Smooth muscle cell (in vitro differentiated cells): ENCODE measurements at regions not wholly inside any gene's neighbourhood (a gene's known extent, or its start where the extent isn't known, plus 50 kb on each side); places are given as distances from the start of the nearest gene placed in this dataset.
"Not testable (repeated sequence)": the region's sequence is repeated elsewhere in the genome, so short reads cannot be mapped to it uniquely, and the experiment has no call there.

Experiments used
- DNase-seq: peaks from one replicate; lab custom pipeline; 2025; ENCODE audit not compliant: unreplicated experiment; lab: John Stamatoyannopoulos, UW
- H2AFZ ChIP-seq: fragments of 200-600 bp; sonication (generic); 2 replicates; pipeline ENCODE4 v1.6.0; 2016; ENCODE audit warnings: antibody characterized with exemption, low read depth, mild to moderate bottlenecking
- H3F3A ChIP-seq: fragments of 200-600 bp; sonication (generic); 2 replicates; pipeline ENCODE4 v1.6.0; 2017; ENCODE audit warnings: antibody characterized with exemption, low read depth
- H3K27ac ChIP-seq: fragments of 200-600 bp; sonication (generic); 2 replicates; pipeline ENCODE4 v1.5.1; 2016; ENCODE audit warnings: low read depth, mild to moderate bottlenecking
- H3K27me3 ChIP-seq: fragments of 200-600 bp; sonication (generic); 2 replicates; pipeline ENCODE4 v1.6.1; 2016; ENCODE audit warnings: low read depth, mild to moderate bottlenecking
- H3K36me3 ChIP-seq: fragments of 200-600 bp; sonication (generic); 2 replicates; pipeline ENCODE4 v1.5.1; 2016; ENCODE audit warnings: low read depth
- H3K4me1 ChIP-seq: fragments of 200-600 bp; sonication (generic); 2 replicates; pipeline ENCODE4 v1.5.1; 2016; ENCODE audit warnings: low read depth
- H3K4me2 ChIP-seq: fragments of 200-600 bp; sonication (generic); 2 replicates; pipeline ENCODE4 v1.6.0; 2016; ENCODE audit warnings: mild to moderate bottlenecking
- H3K4me3 ChIP-seq: fragments of 200-600 bp; sonication (generic); 2 replicates; pipeline ENCODE4 v1.5.1; 2016; ENCODE audit warnings: mild to moderate bottlenecking
- H3K79me2 ChIP-seq: fragments of 200-600 bp; sonication (generic); 2 replicates; pipeline ENCODE4 v1.6.0; 2016; ENCODE audit warnings: low read depth, mild to moderate bottlenecking
- H3K9ac ChIP-seq: fragments of 200-600 bp; sonication (generic); 2 replicates; pipeline ENCODE4 v1.6.0; 2016; ENCODE audit warnings: low read depth
- H3K9me3 ChIP-seq: fragments of 200-600 bp; sonication (generic); replicated peaks from 2 replicates; pipeline ENCODE4 v1.5.1; 2016; ENCODE audit warnings: low read depth
- H4K20me1 ChIP-seq: fragments of 200-600 bp; sonication (generic); 2 replicates; pipeline ENCODE4 v1.6.0; 2016; ENCODE audit warnings: low read depth
- CTCF ChIP-seq: fragments of 200-600 bp; sonication (generic); IDR thresholded peaks from 2 replicates; pipeline ENCODE4 v1.5.1; 2017; ENCODE audit warnings: borderline replicate concordance, mild to moderate bottlenecking, antibody characterized with exemption; ENCODE audit not compliant: insufficient read depth, poor library complexity, severe bottlenecking
- WGBS: methylation state at CpG from one replicate; pipeline ENCODE4 v1.1.7; 2016; ENCODE audit warnings: low lambda C conversion rate; 5-methylcytosine and 5-hydroxymethylcytosine counted together

GRCh38 chr18:4758980-4759379 lies 303.9 kb upstream of the DLGAP1 start:
- Histone ChIP-seq H3K9me3 (no peaks in the 10 kb centered on the region), H4K20me1 (no peaks in the 10 kb centered on the region), H3F3A (no peaks in the 10 kb centered on the region), H3K27me3 (no peaks in the 10 kb centered on the region), H3K9ac (no peak overlapping the region), H3K79me2 (no peaks in the 10 kb centered on the region), H3K36me3 (no peaks in the 10 kb centered on the region), H3K4me2 (no peak overlapping the region), H2AFZ (no peak overlapping the region), H3K4me1 (no peaks in the 10 kb centered on the region), H3K4me3 (no peak overlapping the region), H3K27ac (peak overlapping the region; percentile 27)
- 57% methylated on average over 4 of the region's 4 CpGs for WGBS
- no peak for DNase-seq
- TF ChIP-seq CTCF: no peak

GRCh38 chr18:4755848-4756247 lies 300.7 kb upstream of the DLGAP1 start:
- no peaks in the 10 kb centered on the region for H3K36me3 ChIP-seq
- DNase-seq: no peak
- H3K9ac ChIP-seq: no peak overlapping the region
- no peak for TF ChIP-seq CTCF
- H3K4me2 ChIP-seq: no peak overlapping the region
- H3K79me2 ChIP-seq: no peaks in the 10 kb centered on the region
- 88% methylated on average over 4 of the region's 4 CpGs for WGBS
- no peaks in the 10 kb centered on the region for H4K20me1 ChIP-seq
- no peaks in the 10 kb centered on the region for H3K4me1 ChIP-seq
- H2AFZ ChIP-seq: no peak overlapping the region
- no peak overlapping the region for H3K4me3 ChIP-seq
- no peaks in the 10 kb centered on the region for H3K9me3 ChIP-seq
- no peaks in the 10 kb centered on the region for H3K27me3 ChIP-seq
- H3F3A ChIP-seq: no peaks in the 10 kb centered on the region
- no peak overlapping the region for H3K27ac ChIP-seq

- not testable (repeated sequence) for DNase-seq, H3K36me3 ChIP-seq, H3K9me3 ChIP-seq, H3K4me2 ChIP-seq, H4K20me1 ChIP-seq, H3K27ac ChIP-seq, H2AFZ ChIP-seq, H3K79me2 ChIP-seq, H3K4me3 ChIP-seq, H3K4me1 ChIP-seq, H3K27me3 ChIP-seq, H3K9ac ChIP-seq, H3F3A ChIP-seq
- WGBS: 73% methylated on average over 6 of the region's 6 CpGs
Observed at GRCh38 chr18:4753151-4753550, 298.0 kb upstream of the DLGAP1 start.

- Histone ChIP-seq H3K9me3 (no peaks in the 10 kb centered on the region), H3K79me2 (no peaks in the 10 kb centered on the region), H3K4me2 (no peak overlapping the region), H3K4me1 (no peaks in the 10 kb centered on the region), H2AFZ (no peak overlapping the region), H3F3A (no peaks in the 10 kb centered on the region), H3K27ac (no peak overlapping the region), H4K20me1 (no peaks in the 10 kb centered on the region), H3K27me3 (no peaks in the 10 kb centered on the region), H3K9ac (no peak overlapping the region), H3K36me3 (no peaks in the 10 kb centered on the region), H3K4me3 (no peak overlapping the region)
- 94% methylated on average over 3 of the region's 3 CpGs for WGBS
- DNase-seq: no peak
- no peak for TF ChIP-seq CTCF
Observed at GRCh38 chr18:4751523-4751922, 296.4 kb upstream of the DLGAP1 start.
